NCI-H1930 (cell line): ENCODE measurements at regions not wholly inside any gene's neighbourhood (a gene's known extent, or its start where the extent isn't known, plus 50 kb on each side); places are given as distances from the start of the nearest gene placed in this dataset.
A peak's percentile ranks its signal among the peaks of the same experiment; 100 is the strongest.
"Not testable (repeated sequence)": the region's sequence is repeated elsewhere in the genome, so short reads cannot be mapped to it uniquely, and the experiment has no call there.

Experiments
- DNase-seq, 2 experiments: peaks; one replicate each; lab custom pipeline; 2025; lab: John Stamatoyannopoulos, UW

- no peak for DNase-seq
Observed at GRCh38 chr2:16971722-16972234, 306.1 kb upstream of the CYRIA start.

- DNase-seq: not testable (repeated sequence)
Observed at GRCh38 chr2:16970948-16971347, 305.3 kb upstream of the CYRIA start.

DNA sequence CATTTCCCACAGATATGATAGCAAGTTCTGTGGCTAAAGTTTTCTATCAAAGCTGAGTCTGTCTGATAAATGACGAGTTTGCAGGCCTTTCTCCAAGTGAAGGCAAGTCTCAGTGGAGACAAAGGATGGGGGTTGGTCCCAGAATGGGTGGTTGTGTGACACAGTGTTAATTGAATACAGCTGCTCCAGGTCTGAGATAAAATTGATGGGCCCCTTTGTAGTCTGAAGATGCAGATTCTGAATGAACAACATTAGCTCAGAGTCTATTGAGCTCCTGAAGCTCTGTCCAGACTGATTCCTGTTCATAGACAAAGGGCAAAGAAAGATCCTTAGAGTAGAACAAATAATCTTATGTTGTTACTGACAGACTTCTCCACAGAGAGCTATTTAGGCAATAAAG is 296.9 kb upstream of the CYRIA start:
- peak in 1 of 2 experiments; percentile 47 for DNase-seq

DNA sequence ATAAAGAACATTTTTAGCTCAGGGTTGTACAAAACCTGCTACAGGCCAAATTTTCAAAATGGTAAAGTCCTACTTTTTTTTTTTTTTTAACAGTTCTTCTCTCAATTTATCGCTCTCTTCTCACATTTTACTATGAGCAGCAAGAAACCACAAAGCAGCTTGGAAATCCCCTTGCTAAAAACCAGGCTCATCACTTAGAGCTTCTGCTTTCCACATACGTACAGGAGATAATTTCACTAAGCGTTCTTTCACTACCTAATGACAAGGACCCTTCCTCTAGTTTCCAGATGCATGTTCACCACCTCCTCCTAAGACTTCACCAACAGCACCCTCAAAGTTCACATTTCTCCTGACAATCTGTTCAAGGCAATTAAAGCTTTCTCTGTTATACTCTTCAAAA is 294.9 kb upstream of the CYRIA start:
- no peak for DNase-seq

DNA sequence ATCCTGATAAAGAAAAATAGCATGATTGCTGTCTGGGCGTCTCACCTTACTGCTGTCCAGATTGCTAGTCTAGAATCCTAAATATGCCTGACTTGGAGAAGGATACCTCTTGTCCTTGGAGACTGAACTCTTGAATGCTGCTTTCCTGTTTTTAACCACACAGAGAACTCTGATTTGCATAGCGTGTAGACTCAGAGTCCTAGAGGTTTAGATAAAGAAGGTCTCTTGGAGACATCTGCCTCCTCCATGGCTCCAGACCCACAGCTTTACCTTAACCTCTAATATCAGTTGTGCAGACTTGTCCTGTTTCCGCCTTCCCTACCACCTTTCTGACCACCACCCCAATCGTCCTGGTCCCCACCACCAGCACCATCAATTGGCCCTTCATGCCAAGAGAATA is 292.6 kb upstream of the CYRIA start:
- no peak for DNase-seq

- no peak for DNase-seq
Observed at GRCh38 chr2:16952805-16953204, 287.2 kb upstream of the CYRIA start.

- no peak for DNase-seq
Observed at GRCh38 chr2:16952368-16952767, 286.7 kb upstream of the CYRIA start.

DNA sequence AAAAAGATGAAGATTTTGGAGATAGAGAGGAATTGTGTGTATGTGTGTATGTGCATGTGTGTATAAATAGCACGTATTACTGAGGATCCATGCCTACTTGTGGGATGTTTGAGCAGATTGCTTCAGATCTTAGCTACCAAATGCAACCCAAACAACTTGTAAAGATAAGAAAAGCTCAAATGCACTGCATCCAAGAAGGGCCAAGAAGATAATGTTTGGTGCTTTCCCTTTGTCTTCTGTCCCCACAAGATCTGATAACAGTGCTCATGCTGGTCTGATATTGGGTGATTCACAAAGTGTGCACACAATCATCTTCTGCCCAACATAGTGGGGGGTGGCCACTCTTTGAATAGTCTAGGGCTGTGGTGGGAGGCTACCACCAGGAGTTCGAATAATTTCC is 284.8 kb upstream of the CYRIA start:
- no peak for DNase-seq

DNA sequence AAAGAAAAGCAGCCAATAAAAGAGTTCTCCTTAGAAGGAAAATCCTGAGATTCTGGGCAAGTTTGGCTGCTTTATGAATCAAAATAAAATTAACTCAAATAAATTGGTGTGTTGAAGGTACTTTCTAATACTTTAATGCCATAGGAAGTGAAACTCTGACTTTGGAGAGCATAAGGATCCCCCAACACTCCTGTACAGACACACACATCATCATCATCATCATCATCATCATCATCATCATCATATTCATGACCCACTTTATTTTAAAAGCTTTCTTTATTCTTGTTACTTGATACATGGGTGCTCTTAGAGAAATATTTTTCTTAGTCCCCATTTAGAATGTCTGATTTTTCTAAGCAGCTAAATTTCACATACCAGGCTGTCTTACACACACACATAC is 283.1 kb upstream of the CYRIA start:
- DNase-seq: no peak

DNA sequence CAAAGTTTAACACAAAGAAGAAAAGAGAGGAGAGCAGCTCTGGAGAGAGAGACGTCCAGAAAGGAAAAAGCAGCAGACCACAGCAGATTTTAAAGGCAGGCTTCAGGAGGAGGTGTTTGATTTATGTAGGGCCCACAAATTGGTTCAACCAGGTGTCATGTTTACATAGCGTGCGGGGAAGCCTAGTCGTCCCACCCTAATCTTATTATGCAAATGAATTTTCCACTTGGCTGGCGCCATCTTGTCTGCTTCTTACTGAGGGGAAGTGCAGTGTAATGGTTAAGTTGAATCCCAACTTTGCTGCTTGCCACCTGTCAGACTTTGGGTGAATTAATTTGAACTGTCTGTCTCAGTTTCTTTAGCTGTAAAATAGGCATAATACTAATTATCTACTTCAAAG is 282.4 kb upstream of the CYRIA start:
- DNase-seq: peak in 1 of 2 experiments; percentile 18

GRCh38 chr2:16943279-16943958 is 277.8 kb upstream of the CYRIA start:
- DNase-seq: no peak

DNA sequence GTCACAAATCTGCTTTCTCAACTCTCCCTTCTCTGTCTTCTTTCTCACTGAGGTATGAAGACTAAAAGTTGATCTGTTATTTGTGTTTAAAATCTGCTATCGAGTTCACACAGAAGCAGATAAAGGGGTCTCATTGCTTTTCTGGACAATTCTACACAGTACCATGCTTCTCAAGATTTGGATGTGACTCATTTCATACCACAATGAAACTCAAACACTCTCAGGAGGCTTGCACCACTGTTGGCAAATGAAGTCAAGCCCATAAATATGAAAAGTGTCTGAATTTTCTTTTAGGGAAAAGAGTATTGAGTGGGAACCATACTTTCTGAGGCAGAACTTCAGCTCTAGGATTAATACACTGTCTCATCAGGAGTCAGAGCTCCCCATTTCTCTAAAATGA is 274.6 kb upstream of the CYRIA start:
- DNase-seq: no peak

GRCh38 chr2:16939771-16940170 is 274.1 kb upstream of the CYRIA start:
- no peak for DNase-seq

- no peak for DNase-seq
Observed at GRCh38 chr2:16933355-16933754, 267.7 kb upstream of the CYRIA start.

DNA sequence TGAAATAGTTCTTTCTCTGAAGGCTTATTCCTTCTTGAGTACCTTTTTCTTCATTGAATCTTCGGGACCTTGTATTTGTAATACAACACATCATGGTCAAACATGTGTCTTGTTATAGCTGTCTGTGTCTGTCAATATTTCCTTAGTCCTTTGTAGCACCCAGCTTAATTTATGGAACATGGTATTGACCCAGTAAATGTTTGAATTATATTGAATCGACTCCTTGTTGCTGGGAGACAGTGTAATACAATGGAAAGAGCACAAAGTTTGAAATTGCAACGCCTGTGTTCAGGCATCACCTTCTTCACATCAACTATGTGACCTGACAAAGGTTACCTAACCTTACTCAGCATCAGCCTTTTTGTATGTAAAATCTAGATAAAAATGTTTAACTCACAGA is 267.2 kb upstream of the CYRIA start:
- DNase-seq: no peak

- no peak for DNase-seq
Observed at GRCh38 chr2:16931441-16931840, 265.8 kb upstream of the CYRIA start.

GRCh38 chr2:16927398-16927797 is 261.8 kb upstream of the CYRIA start:
- no peak for DNase-seq

- DNase-seq: no peak
Observed at GRCh38 chr2:16925145-16925544, 259.5 kb upstream of the CYRIA start.

DNA sequence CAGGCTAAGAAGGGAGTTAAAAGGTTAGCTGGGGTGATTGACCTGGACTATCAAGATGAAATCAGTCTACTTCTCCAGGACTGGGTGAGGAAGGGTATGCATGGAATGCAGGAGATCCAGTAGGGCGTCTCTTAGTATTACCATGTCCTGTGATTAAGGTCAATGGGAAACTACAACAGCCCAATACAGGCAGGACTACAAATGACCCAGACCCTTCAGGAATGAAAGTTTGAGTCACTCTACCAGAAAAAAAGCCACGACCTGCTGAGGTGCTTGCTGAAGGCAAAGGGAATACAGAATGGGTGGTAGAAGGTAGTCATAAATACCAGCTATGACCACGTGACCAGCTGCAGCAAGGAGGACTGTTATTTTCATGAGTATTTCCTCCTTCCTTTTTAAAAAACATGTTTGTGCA is 249.7 kb upstream of the CYRIA start:
- DNase-seq: not testable (repeated sequence)

DNA sequence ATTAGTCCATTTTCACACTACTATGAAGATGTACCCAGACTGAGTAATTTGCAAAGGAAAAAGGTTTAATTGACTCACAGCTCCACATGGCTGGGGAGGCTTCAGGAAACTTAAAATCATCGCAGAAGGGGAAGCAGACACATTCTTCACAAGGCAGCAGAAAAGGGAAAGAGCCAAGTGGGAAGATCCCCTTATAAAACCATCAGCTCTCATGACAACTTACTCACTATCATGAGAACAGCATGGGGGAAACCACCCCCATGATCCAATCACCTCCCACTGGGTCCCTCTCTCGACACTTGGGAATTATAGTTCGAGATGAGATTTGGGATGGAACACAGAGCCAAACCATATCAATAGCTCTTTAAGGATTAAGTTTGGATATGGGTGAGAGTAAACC is 246.1 kb upstream of the CYRIA start:
- no peak for DNase-seq

GRCh38 chr2:16908656-16909055 is 243.0 kb upstream of the CYRIA start:
- DNase-seq: no peak

DNA sequence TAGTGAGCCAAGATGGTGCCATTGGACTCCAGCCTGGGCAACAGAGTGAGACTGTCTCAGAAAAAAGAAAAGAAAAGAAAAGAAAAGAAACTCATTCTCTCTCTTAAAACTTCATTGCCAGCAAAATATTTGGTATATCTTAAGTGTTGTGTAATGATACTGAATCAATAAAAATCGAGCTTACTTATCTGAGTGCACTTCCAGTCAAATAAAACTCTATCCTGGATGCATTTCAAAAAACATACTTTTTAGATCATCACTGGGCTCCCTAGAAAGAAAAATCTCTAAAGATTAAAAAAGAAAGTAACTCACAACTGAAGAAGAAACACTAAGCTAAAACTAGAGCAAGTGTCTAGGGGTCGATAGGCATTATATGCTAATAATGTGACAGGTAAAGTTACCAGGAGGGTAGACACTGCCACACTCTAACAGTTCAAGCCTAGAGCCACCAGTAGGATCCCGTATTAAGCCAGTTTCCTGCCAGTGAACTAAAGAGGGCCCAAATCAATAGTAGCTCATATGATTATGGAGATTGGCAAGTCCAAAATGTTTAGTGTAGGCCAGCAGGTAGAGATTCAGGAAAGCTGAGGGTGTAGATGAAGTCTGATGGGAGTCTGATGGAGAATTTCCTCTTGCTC is 242.1 kb upstream of the CYRIA start:
- DNase-seq: no peak

GRCh38 chr2:16905325-16905724 is 239.7 kb upstream of the CYRIA start:
- not testable (repeated sequence) for DNase-seq
